ENCODE measurements at regions not wholly inside any gene's neighbourhood (a gene's known extent, or its start where the extent isn't known, plus 50 kb on each side); places are given as distances from the start of the nearest gene placed in this dataset.
"Not testable (repeated sequence)": the region's sequence is repeated elsewhere in the genome, so short reads cannot be mapped to it uniquely, and the experiment has no call there.

GRCh38 chr9:26669701-26670670 lies 222.6 kb downstream of the CAAP1 start:
- Histone ChIP-seq H3K4me3 (no peak overlapping the region), H3K27me3 (no peaks in the 10 kb centered on the region), H3K9me3 (no peaks in the 10 kb centered on the region), H3K27ac (peak overlapping the region in 2 of 4 donors; percentile 23 to 47), H3K4me1 (peaks cover 0 to 20% (median 3%) of the 10 kb centered on the region in 4 donors), H3K36me3 (no peaks in the 10 kb centered on the region)
- 39 to 40% methylated on average over 5 of the region's 5 CpGs for WGBS, 2 donors
- no peak for TF ChIP-seq POLR2A (IDR thresholded peaks at IDR 0.05)
- no peak for TF ChIP-seq CTCF (IDR thresholded peaks at IDR 0.05)
- TF ChIP-seq EP300 (IDR thresholded peaks at IDR 0.05) = no peak
- DNase-seq (ENCODE audit: low spot score in 2 of 2) = no peak

GRCh38 chr9:26667882-26668281 lies 224.7 kb downstream of the CAAP1 start:
- H3K4me1 ChIP-seq = peaks cover 0 to 20% (median 3%) of the 10 kb centered on the region in 4 donors
- H3K27me3 ChIP-seq = no peaks in the 10 kb centered on the region
- H3K36me3 ChIP-seq = no peaks in the 10 kb centered on the region
- H3K4me3 ChIP-seq = no peak overlapping the region
- no peak for TF ChIP-seq CTCF (IDR thresholded peaks at IDR 0.05)
- WGBS, 2 donors = 29 to 45% methylated on average over 1 of the region's 1 CpG
- DNase-seq (ENCODE audit: low spot score in 2 of 2) = no peak
- no peak overlapping the region for H3K27ac ChIP-seq
- no peaks in the 10 kb centered on the region for H3K9me3 ChIP-seq

DNA sequence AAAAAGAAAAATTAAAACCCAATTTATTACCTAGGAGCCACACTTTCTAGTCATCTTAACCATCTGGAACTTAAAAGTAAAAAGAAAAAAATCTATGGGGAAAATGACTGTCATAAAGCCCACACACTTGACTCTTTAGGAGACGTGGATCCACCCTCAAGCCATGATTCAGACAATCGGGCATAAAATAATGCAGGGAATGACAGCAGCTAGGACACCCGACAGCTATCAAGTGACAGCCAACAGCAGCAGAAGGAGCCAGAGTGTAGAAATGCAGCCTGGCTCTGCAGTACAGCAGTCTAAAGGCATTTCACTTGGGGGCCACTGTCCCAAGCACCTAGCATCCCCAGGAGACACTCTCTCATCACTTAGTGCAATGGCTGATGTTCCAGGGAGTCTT lies 226.9 kb downstream of the CAAP1 start:
- TF ChIP-seq POLR2A (IDR thresholded peaks at IDR 0.05) (no peak), CTCF (IDR thresholded peaks at IDR 0.05) (no peak), EP300 (IDR thresholded peaks at IDR 0.05) (no peak)
- Histone ChIP-seq H3K27me3 (no peaks in the 10 kb centered on the region), H3K27ac (no peak overlapping the region), H3K4me3 (no peak overlapping the region), H3K9me3 (no peaks in the 10 kb centered on the region), H3K36me3 (no peaks in the 10 kb centered on the region), H3K4me1 (peaks cover 0 to 20% (median 3%) of the 10 kb centered on the region in 4 donors)
- WGBS, 2 donors = 42 to 59% methylated on average over 3 of the region's 3 CpGs
- no peak for DNase-seq (ENCODE audit: low spot score in 2 of 2)

- 96 to 98% methylated on average over 31 of the region's 49 CpGs for WGBS, 2 donors
- H3K27me3 ChIP-seq; DNase-seq (ENCODE audit: low spot score in 2 of 2); H3K4me3 ChIP-seq; H3K36me3 ChIP-seq; H3K9me3 ChIP-seq; H3K27ac ChIP-seq: not testable (repeated sequence)
- peaks cover 0 to 15% (median 3%) of the 10 kb centered on the region in 4 donors for H3K4me1 ChIP-seq
Measured at GRCh38 chr9:26664087-26664773, 228.4 kb downstream of the CAAP1 start.

DNA sequence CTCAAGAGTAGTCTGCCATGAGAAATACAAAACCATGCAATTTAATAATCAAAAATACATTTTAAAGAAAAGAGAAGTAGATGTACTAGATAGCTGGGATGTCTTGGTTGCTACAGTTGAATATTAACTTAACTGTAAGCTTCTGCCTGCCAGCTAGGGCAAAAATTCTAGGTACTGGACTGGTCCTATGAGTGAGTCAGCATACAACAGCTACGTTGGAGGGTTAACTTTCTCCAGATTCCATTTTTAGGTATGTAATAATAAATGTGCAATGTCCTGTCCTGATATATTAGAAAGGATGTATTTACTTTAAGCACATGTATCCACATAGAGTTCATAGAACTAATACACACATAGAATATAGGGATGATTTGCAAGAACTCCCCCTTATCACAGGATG lies 230.1 kb downstream of the CAAP1 start:
- peaks cover 0 to 4% (median 0%) of the 10 kb centered on the region in 4 donors for H3K4me1 ChIP-seq
- TF ChIP-seq EP300 (IDR thresholded peaks at IDR 0.05) (no peak), CTCF (IDR thresholded peaks at IDR 0.05) (no peak), POLR2A (IDR thresholded peaks at IDR 0.05) (no peak)
- no peak for DNase-seq (ENCODE audit: low spot score in 2 of 2)
- no peaks in the 10 kb centered on the region for H3K27me3 ChIP-seq
- no peaks in the 10 kb centered on the region for H3K9me3 ChIP-seq
- no peaks in the 10 kb centered on the region for H3K36me3 ChIP-seq
- no peak overlapping the region for H3K4me3 ChIP-seq
- WGBS, 2 donors = 67 to 82% methylated on average over 1 of the region's 1 CpG
- H3K27ac ChIP-seq = no peak overlapping the region
